ENCODE measurements at regions not wholly inside any gene's neighbourhood (a gene's known extent, or its start where the extent isn't known, plus 50 kb on each side); places are given as distances from the start of the nearest gene placed in this dataset.

GRCh38 chr7:96495751-96496216 is 173.9 kb upstream of the SLC25A13 start:
- TF ChIP-seq POLR2A (IDR thresholded peaks at IDR 0.05): no peak
- TF ChIP-seq, protein P1, sequence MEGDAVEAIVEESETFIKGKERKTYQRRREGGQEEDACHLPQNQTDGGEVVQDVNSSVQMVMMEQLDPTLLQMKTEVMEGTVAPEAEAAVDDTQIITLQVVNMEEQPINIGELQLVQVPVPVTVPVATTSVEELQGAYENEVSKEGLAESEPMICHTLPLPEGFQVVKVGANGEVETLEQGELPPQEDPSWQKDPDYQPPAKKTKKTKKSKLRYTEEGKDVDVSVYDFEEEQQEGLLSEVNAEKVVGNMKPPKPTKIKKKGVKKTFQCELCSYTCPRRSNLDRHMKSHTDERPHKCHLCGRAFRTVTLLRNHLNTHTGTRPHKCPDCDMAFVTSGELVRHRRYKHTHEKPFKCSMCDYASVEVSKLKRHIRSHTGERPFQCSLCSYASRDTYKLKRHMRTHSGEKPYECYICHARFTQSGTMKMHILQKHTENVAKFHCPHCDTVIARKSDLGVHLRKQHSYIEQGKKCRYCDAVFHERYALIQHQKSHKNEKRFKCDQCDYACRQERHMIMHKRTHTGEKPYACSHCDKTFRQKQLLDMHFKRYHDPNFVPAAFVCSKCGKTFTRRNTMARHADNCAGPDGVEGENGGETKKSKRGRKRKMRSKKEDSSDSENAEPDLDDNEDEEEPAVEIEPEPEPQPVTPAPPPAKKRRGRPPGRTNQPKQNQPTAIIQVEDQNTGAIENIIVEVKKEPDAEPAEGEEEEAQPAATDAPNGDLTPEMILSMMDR (IDR thresholded peaks at IDR 0.05): no peak

Measured in transverse colon (tissue), 3 donors.